ENCODE measurements at regions not wholly inside any gene's neighbourhood (a gene's known extent, or its start where the extent isn't known, plus 50 kb on each side); places are given as distances from the start of the nearest gene placed in this dataset.

DNA sequence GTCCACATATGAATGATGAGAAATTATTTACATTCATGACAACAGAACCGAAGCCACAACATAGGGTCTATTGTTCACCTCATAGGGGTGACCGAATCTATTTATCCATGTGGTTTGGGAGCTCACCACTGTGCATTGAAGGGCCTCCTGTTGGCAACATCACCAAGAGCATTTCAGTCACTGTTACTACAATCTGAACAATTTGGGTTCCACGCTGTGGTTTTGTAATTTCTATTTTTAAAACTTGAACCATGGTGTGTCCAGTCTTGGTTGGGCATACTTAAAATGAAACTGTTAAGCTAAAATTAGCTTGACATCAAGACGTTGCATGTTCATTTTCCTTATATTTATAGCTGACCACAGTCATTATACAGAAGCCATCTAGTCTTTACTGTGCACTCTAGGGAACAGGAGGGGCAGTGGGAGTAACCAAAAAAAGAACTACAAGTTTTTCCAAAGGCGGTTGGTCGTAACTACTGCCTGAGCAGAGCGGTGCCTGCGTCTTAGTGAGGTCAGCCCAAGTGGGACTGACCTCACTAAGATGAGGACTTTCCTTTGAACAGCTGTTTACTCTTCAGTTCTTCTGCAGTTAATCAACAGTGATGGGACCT, 192.1 kb downstream of the SPRY1 start:
- TF ChIP-seq, protein P1, sequence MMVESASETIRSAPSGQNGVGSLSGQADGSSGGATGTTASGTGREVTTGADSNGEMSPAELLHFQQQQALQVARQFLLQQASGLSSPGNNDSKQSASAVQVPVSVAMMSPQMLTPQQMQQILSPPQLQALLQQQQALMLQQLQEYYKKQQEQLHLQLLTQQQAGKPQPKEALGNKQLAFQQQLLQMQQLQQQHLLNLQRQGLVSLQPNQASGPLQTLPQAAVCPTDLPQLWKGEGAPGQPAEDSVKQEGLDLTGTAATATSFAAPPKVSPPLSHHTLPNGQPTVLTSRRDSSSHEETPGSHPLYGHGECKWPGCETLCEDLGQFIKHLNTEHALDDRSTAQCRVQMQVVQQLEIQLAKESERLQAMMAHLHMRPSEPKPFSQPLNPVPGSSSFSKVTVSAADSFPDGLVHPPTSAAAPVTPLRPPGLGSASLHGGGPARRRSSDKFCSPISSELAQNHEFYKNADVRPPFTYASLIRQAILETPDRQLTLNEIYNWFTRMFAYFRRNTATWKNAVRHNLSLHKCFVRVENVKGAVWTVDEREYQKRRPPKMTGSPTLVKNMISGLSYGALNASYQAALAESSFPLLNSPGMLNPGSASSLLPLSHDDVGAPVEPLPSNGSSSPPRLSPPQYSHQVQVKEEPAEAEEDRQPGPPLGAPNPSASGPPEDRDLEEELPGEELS (CRISPR knock-in tag; IDR thresholded peaks at IDR 0.05) = no peak
- TF ChIP-seq JUN (CRISPR knock-in tag; IDR thresholded peaks at IDR 0.05) = no peak
- TF ChIP-seq, protein P2, sequence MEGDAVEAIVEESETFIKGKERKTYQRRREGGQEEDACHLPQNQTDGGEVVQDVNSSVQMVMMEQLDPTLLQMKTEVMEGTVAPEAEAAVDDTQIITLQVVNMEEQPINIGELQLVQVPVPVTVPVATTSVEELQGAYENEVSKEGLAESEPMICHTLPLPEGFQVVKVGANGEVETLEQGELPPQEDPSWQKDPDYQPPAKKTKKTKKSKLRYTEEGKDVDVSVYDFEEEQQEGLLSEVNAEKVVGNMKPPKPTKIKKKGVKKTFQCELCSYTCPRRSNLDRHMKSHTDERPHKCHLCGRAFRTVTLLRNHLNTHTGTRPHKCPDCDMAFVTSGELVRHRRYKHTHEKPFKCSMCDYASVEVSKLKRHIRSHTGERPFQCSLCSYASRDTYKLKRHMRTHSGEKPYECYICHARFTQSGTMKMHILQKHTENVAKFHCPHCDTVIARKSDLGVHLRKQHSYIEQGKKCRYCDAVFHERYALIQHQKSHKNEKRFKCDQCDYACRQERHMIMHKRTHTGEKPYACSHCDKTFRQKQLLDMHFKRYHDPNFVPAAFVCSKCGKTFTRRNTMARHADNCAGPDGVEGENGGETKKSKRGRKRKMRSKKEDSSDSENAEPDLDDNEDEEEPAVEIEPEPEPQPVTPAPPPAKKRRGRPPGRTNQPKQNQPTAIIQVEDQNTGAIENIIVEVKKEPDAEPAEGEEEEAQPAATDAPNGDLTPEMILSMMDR (IDR thresholded peaks at IDR 0.05) = no peak
- TF ChIP-seq ZNF396 (CRISPR knock-in tag; IDR thresholded peaks at IDR 0.05; ENCODE audit: borderline replicate concordance) = no peak
- TF ChIP-seq TP53 (CRISPR knock-in tag; IDR thresholded peaks at IDR 0.05) = no peak
- no peak for TF ChIP-seq CBFB (CRISPR knock-in tag; IDR thresholded peaks at IDR 0.05; ENCODE audit: low read depth)
- TF ChIP-seq, protein P3, sequence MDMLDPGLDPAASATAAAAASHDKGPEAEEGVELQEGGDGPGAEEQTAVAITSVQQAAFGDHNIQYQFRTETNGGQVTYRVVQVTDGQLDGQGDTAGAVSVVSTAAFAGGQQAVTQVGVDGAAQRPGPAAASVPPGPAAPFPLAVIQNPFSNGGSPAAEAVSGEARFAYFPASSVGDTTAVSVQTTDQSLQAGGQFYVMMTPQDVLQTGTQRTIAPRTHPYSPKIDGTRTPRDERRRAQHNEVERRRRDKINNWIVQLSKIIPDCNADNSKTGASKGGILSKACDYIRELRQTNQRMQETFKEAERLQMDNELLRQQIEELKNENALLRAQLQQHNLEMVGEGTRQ (CRISPR knock-in tag; IDR thresholded peaks at IDR 0.05) = no peak
- no peak for TF ChIP-seq ZNF423 (CRISPR knock-in tag; IDR thresholded peaks at IDR 0.05)
- TF ChIP-seq ZNF416 (CRISPR knock-in tag; IDR thresholded peaks at IDR 0.05) = no peak
- TF ChIP-seq, protein P4, sequence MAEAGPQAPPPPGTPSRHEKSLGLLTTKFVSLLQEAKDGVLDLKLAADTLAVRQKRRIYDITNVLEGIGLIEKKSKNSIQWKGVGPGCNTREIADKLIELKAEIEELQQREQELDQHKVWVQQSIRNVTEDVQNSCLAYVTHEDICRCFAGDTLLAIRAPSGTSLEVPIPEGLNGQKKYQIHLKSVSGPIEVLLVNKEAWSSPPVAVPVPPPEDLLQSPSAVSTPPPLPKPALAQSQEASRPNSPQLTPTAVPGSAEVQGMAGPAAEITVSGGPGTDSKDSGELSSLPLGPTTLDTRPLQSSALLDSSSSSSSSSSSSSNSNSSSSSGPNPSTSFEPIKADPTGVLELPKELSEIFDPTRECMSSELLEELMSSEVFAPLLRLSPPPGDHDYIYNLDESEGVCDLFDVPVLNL (CRISPR knock-in tag; IDR thresholded peaks at IDR 0.05; ENCODE audit: borderline replicate concordance, low read depth) = no peak

Measured in WTC11 (cell line).